ENCODE measurements at regions not wholly inside any gene's neighbourhood (a gene's known extent, or its start where the extent isn't known, plus 50 kb on each side); places are given as distances from the start of the nearest gene placed in this dataset.

- no peak for DNase-seq
These were observed 58.2 kb upstream of the LMO1 start for GRCh38 chr11:8321876-8322275.

GRCh38 chr11:8320076-8320475, 56.4 kb upstream of the LMO1 start:
- no peak for DNase-seq

DNA sequence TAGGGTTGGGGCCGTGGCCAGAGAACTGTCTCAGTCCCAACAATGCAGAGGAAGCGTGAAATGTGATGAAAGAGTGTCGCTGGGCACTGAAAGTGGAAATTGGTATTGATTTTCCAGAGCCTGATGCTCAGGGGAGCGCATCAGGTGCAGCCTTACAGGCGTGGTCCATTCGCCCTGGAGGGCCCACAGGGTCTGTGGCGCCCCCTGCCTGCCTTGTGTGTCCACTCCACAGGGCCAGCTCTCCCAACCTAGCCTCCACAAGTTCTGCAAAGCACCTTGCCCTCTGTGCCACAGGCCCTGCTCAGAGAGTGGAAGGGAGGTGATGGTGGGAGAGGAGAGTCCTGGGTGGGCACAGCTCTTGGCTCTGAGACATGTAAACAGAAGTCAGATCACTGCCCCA, 54.9 kb upstream of the LMO1 start:
- DNase-seq = no peak

GRCh38 chr11:8317159-8317558, 53.5 kb upstream of the LMO1 start:
- DNase-seq = no peak

DNA sequence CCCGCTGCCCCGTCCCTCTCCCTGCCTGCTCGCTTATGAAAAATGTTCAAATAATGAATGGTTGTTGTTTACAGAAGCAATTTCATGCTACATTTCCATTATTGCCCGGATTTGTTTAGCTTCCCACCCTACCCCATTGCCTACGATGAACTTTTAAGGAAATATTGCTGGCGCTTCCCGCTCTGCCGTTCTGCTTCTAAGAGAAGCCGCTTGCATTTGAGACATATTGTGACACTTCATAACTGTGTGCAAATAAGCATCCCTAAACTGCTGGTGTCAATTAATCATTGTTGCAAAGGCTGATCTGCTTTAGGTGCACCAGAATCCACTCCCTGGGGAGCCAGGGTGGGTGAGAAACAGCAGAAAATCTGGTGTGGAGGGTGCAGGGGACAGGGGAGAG, 52.3 kb upstream of the LMO1 start:
- no peak for DNase-seq

DNA sequence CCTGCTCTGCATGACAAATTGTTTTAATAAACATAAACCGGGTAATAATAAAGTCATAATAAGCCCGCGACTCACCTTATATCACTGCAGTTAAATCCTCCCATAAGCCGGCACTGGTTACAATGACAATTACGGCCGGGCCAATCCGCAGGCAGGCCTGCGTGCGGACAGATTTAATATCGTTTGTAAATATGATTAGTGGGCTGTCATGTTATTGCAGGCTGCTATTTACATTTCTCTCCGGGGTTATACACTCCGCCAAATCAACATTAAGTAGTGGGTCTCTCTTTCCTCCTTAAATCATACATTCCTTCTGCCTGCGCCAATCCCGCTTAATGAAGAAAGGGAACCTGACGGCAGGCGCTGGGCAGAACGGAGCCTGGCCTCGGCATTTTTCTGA, 51.8 kb upstream of the LMO1 start:
- no peak for DNase-seq

DNA sequence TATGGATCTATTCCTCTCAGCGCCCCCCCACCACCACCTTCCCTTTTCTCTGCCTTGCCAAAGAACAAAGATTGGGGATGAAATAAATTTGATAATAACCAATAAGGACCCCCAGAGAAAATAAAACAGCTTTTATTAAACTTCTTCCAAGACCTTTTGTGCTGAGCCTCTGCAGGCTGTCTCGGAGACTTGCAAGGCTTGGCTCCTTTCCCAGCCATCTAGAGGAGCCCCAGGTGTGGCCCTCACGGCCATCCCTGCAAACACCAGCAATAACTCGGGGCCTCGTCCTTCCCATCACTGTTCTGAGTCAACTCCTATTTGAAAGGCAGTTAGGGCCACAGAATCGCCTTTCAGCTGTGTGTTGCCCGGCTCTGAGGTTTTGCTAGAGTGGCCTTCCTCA, 51.2 kb upstream of the LMO1 start:
- no peak for DNase-seq

GRCh38 chr11:8313504-8314090, 49.9 kb upstream of the LMO1 start:
- DNase-seq = no peak
